ENCODE measurements at regions not wholly inside any gene's neighbourhood (a gene's known extent, or its start where the extent isn't known, plus 50 kb on each side); places are given as distances from the start of the nearest gene placed in this dataset.

DNA sequence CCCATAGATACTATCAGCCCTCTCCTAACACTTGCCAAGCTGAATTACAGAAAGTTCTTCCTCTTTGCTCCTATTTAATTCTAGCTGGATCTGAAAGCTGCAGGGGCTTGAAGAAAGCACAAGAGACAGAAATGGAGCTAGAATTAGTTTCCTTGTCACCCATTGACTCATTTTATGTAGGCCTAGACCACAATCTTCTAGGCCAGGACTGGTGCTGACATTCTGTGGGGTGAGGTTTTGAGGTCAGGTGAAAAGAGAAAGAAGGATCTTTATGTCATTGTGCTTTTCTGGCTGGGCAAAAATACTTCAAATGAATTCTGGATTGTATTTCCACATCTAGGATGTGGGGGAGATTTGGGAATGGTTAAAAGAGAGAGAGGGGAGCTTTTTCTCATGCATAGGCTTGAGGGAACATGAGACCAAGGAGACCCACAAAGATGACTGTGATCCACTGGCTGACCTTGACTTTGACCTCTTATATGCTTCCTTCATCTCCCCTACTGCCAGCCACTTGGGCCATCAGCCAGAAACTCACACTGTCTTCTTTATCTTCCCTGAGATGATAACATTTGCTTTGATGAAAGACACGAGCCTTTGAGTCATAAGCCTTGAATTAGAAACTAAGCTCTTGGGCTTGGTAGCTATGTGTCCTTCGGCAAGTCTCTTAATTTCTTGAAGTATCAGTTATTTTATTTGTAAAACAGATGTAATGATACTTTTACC is 274.9 kb upstream of the CADM1 start:
- no peak for DNase-seq

DNA sequence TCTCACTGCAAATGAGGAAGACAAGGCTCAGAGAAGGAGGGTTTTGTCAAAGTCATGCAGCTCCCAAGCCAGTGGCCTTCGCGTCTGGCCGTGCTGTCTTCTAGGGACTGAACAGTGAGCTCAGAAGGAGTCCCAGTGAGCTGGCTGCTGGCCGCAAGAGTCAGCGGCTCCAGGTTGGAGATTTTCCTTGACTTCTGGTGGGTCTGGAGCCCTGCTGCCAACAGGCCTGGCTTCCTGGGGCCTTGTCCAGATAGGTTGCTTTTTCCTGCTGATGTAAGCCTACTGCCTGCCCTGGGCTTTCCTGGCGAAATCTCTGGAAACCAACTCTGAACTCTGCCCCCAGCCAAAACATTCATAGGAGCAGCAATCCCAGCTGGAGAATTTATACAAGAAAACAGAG is 272.7 kb upstream of the CADM1 start:
- no peak for DNase-seq

DNA sequence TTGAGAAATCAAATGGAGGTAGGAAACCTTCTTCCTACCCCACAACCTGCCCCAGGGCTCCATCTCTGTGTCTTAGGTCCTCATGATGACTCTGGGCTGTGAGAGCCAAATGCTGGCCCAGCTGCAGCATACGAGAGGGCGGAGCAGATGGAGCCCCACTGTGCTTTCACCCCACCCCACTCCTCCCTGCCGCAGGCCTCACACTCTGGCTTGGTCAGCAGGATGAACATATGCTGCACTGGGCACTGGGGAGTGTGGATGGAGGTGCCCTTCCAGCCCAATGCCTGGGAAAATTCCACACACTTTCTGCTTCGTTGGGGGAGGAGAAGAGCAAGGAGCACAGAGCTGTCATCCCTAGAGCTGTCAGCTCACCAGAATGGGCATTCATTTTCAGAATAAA is 271.6 kb upstream of the CADM1 start:
- no peak for DNase-seq

DNA sequence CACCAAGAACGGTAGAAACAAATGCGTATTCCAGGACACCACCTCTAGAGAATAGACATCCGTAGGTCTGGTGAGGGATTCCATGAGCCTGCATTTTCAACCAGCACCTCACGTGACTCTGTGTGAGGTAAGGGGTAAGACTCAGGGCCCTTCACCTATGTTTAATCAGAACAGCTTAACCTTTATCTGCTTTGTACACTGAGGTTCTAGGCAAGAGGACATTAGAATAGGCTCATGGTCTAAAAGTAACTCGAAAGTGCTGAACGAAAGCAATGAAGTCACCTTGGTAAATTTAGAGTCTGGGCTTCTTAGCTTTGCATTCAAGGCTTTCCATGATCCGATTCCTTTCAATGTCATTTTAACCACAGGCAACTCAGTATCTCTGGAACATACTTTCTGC is 270.5 kb upstream of the CADM1 start:
- no peak for DNase-seq

- DNase-seq = no peak
Measured at GRCh38 chr11:115769891-115770290, 265.7 kb upstream of the CADM1 start.

DNA sequence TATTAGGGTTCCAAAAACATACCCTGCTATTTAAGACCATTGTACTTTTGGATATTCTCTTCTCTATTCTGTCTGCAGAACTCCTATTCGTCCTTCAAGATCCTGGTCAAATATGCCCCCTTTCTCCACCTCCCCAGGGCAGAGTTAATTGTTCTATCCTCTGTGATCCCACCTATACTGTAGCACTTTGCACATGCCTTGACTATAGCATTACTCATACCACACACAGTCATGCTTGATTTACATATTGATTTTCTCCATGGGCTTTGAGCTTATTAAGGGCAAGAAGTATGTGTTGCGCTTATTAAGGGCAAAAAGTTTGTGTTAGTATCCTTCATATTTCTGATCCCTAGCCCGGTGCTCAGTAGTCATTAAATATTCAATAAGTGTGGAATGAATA is 263.7 kb upstream of the CADM1 start:
- DNase-seq = no peak

GRCh38 chr11:115767047-115767802 is 263.0 kb upstream of the CADM1 start:
- DNase-seq = no peak

- DNase-seq = no peak
Measured at GRCh38 chr11:115766561-115766960, 262.3 kb upstream of the CADM1 start.

DNA sequence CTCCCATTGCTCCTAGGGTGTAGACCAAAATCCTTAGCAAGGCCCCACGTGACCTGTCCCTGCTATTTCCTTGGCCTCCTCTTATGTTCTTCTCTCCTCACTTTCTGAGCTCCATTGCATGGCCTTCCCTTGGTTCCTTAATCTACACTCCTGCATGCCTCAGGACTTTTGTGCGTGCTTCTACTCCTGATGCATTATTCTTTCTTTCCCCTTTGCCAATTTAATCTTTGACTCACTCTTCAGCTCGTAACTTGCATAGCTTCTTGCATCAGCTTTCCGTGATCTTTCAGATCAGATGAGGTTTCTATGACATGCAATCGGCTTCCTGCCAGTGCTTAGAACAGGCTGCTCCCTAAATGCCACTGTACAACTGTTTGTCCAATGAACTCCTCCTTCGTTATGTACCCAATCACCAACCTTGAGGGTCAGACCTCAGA is 261.6 kb upstream of the CADM1 start:
- no peak for DNase-seq

DNA sequence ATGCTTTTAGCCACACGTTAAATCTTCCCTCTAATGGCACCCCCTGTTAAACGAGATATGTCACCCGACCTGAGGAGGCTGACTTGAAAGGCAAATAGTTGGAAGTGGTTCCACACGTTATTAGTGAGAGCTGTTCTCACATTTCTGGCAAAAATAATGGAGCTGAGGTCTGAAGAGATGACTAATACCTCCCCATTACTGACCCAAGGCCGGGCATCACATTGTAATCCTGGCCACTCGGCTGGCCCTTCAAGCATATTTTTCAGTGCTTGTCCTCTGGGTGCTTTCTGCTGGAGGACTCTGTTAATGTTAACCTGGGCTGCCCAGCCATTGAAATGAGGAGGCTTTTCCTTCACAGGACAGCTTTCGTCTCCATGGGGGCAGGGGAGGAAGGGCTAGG is 260.0 kb upstream of the CADM1 start:
- DNase-seq = no peak

DNA sequence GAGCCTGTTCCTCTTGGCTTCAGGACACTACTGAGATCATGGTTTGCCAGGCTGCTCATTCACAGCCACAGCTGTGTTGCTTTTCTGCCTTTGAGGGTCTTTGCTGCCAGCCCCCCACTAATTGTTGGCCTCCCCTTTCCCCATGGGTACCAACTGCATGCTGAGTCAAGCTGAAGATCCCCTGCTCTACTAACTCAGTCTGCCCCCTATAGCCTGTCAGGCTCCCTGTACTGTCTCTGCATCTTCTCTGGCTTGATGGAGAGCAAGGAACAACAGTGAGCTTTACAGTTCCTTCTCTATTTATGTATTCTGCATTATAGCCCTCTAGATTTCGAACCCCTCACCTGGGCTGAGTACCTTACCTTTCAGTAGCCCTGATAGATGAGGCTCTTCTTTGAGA is 257.6 kb upstream of the CADM1 start:
- no peak for DNase-seq

GRCh38 chr11:115761348-115761747 is 257.1 kb upstream of the CADM1 start:
- no peak for DNase-seq

- no peak for DNase-seq
Measured at GRCh38 chr11:115760461-115761320, 256.5 kb upstream of the CADM1 start.

DNA sequence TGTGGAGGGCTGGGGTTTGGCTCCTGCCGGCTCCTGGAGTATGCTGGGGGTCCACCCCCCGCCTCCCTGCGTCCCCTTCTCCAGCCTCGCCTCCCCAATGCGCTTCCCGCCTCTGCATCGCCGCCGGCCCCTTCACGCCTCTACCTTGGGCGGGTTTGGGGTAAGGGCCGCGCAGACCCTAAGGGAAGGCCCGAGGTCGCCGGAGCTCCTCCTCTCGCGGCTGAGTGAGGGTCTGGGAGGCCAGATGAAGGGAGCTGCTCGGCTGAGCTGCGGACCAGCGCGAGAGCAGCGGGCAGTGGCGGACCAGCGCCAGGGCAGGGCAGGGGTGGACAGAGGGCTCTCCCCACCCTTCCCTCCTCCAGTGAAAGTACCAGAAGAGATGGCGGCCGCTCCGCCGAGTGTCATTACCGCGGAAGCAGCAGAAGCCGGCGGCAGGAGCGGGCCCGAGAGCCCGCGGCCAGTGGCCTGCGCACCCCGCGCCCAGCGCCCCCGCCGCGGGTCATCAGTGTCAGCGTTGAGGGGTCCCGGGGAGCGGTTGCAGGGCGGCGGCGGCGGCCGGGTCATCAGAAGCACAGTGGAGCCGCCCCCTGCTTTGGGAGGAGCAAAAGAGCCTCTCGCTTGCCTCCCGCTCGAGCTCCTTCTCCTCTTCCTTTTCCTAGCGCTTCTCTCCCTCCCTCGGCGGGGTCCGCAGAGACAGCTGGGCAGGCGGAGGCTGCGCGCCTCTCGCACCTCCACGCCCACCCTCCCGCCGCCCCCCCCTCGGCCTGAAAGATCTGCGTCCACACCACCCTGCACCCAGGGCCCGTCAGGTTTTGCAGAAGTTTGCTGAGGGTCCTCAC is 255.6 kb upstream of the CADM1 start:
- no peak for DNase-seq

- DNase-seq = no peak
Measured at GRCh38 chr11:115758011-115758410, 253.8 kb upstream of the CADM1 start.

DNA sequence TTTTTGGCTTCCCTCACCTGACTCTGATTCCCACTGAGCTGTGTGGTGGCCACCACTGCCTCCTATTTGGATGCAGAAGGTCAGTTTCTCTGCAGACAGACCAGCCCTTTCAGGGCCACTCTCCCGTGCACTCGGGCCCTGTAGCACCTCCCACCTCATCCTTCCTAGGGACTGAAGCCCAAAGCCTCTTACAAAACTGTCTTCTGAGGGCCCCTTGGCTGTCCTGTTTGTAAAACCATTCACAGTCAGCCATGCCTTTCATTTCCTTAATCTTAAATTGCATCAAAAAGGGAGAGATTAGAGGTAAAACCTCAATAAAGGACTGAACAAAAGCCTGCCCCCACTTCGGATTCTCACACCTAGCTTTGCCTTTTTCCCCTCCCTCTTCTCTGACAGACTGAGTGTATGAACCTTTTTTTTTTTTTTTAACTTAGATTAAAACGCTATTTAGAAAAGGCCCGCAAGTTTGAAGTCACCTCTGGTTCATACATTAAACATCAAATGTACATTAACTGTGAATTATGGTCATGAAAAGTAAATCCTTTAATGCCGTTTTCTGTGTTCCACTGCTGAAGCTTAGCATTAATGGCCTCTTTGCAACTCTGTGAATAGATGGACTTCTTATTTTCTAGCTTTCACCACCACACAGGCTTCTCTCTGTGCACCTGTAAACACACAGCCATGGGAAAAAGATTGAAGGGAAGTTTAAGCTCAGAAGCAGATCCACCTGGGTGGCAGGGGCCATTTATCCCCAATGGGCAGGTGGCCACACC is 247.2 kb upstream of the CADM1 start:
- no peak for DNase-seq

GRCh38 chr11:115745610-115746512 is 241.6 kb upstream of the CADM1 start:
- no peak for DNase-seq

GRCh38 chr11:115745066-115745465 is 240.9 kb upstream of the CADM1 start:
- no peak for DNase-seq

GRCh38 chr11:115743719-115744118 is 239.5 kb upstream of the CADM1 start:
- DNase-seq = no peak

DNA sequence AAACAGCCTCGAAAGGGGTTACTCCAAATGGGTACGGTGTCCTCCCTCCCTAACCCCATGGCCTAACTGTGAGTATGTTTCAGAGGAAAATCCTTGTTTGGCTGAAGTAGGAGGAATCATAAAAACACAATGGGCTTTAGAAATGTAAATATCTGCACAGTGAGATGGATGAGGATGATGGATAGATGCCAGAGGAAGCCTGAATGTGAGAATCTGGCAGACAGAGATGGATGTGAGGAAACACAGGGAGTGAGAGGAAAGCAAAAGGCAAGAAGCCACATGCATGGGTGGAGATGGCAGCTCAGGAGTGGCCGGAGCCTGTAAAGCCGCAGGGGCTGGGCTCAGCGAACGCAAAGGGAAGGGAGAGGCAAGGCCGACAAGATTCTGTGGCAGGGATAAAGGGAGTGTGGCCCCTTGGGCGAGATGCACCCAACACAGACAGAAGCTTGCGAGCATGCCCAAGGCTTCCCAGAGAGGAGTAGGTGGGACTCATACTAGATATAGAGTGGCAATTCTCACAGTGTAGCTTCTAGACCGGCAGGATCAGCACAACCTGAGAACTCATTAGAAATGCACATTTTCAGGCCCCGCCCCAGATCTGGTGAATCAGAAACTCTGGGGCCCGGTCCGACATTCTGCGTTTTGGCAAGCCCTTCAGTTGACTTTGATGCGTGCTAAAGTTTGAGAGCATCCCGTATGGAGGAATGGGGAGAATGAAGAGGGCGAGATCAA is 237.3 kb upstream of the CADM1 start:
- no peak for DNase-seq
